CD4-positive, CD25-positive, alpha-beta regulatory T cell (primary cell): ENCODE measurements at regions not wholly inside any gene's neighbourhood (a gene's known extent, or its start where the extent isn't known, plus 50 kb on each side); places are given as distances from the start of the nearest gene placed in this dataset.

ENCODE experiments used
- ATAC-seq, 2 donors: fragments of 150-1000 bp; cut with Tn5 transposase; one replicate each; pipeline ENCODE4 v1.10.0; 2021; ENCODE audit warnings: low read depth in 2 of 2, moderate number of reproducible peaks in 2 of 2, moderate library complexity in 1 of 2
- DNase-seq, 3 donors: peaks; one replicate each; pipeline versions ENCODE4 v3.0.0 to v3.0.0-alpha.2; 2012 to 2022; ENCODE audit warnings: mixed read lengths in 1 of 3
- H3K27ac ChIP-seq: one replicate; pipeline ENCODE4 v1.7.0; 2013; ENCODE audit warnings: mild to moderate bottlenecking, low read length; ENCODE audit not compliant: insufficient read depth, poor library complexity, severe bottlenecking
- H3K27me3 ChIP-seq: one replicate; pipeline ENCODE4 v1.7.0; 2013; ENCODE audit warnings: low read length; ENCODE audit not compliant: control insufficient read depth, insufficient read depth
- H3K36me3 ChIP-seq: one replicate; pipeline ENCODE4 v1.7.0; 2013; ENCODE audit warnings: mild to moderate bottlenecking, low read length, moderate library complexity; ENCODE audit not compliant: control insufficient read depth, insufficient read depth
- H3K4me1 ChIP-seq: 2 replicates; pipeline ENCODE4 v1.7.0; 2013; ENCODE audit warnings: mild to moderate bottlenecking, low read length; ENCODE audit not compliant: insufficient read depth, control insufficient read depth, poor library complexity, severe bottlenecking
- H3K4me3 ChIP-seq: one replicate; pipeline ENCODE4 v1.7.0; 2013; ENCODE audit warnings: low read depth, mild to moderate bottlenecking, low read length, moderate library complexity
- H3K9me3 ChIP-seq, 2 experiments: 1 replicate in 1 of 2; 2 replicates in 1 of 2; pipeline ENCODE4 v1.7.0; 2013; ENCODE audit warnings: low read length in 2 of 2, mild to moderate bottlenecking in 1 of 2, moderate library complexity in 1 of 2; ENCODE audit not compliant: control insufficient read depth in 2 of 2
- H3K27ac Mint-ChIP-seq, 3 donors: one replicate each; pipeline ENCODE4 v1.8.0; 2020 to 2022; ENCODE audit warnings: mild to moderate bottlenecking in 3 of 3, mixed read lengths in 3 of 3, moderate library complexity in 2 of 3
- H3K27me3 Mint-ChIP-seq: one replicate; pipeline ENCODE4 v1.8.0; 2022; ENCODE audit warnings: mild to moderate bottlenecking, mixed read lengths
- H3K36me3 Mint-ChIP-seq: one replicate; pipeline ENCODE4 v1.8.0; 2020; ENCODE audit warnings: mixed read lengths
- H3K4me1 Mint-ChIP-seq, 4 donors: one replicate each; pipeline ENCODE4 v1.8.0; 2020 to 2022; ENCODE audit warnings: mixed read lengths in 4 of 4, mild to moderate bottlenecking in 1 of 4
- H3K4me3 Mint-ChIP-seq, 4 donors: one replicate each; pipeline ENCODE4 v1.8.0; 2020 to 2022; ENCODE audit warnings: mild to moderate bottlenecking in 4 of 4, mixed read lengths in 4 of 4, moderate library complexity in 3 of 4
- H3K9me3 Mint-ChIP-seq, 7 donors: one replicate each; pipeline ENCODE4 v1.8.0; 2020 to 2022; ENCODE audit warnings: mixed read lengths in 7 of 7, mild to moderate bottlenecking in 3 of 7, moderate library complexity in 2 of 7

DNA sequence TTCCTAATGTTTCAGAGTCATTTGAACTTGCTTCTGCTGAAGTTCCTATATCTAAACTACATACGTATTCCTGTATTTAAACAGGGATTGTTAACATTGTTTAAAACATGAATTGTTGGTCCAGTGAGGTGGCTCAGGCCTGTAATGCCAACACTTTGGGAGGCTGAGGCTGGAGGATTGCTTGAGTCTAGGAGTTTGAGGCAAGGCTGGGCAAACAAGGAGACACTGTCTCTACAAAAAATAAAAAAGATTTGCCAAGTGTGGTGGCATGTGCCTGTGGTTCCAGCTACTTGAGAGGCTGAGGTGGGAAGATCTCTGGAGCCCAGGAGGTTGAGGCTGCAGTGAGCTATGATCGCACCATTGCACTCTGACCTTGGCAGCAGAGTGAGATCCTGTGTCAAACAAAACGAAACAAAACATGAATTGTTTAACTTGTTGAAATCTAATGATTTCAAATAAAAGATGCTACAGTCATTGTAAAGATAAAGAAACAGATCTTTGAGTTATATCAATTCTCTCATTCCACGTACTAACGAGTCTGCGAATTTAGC is 809.4 kb downstream of the TYW1 start:
- ATAC-seq = no peak
- H3K36me3 ChIP-seq = no peaks in the 10 kb centered on the region
- H3K27ac Mint-ChIP-seq = no peak overlapping the region
- peaks cover 0 to 20% (median 5%) of the 10 kb centered on the region in 7 donors for H3K9me3 Mint-ChIP-seq
- no peak overlapping the region for H3K4me3 Mint-ChIP-seq
- H3K9me3 ChIP-seq = no peaks in the 10 kb centered on the region
- no peak for DNase-seq
- no peaks in the 10 kb centered on the region for H3K36me3 Mint-ChIP-seq
- no peak overlapping the region for H3K27ac ChIP-seq
- H3K27me3 ChIP-seq = no peaks in the 10 kb centered on the region
- no peaks in the 10 kb centered on the region for H3K4me1 Mint-ChIP-seq
- no peaks in the 10 kb centered on the region for H3K27me3 Mint-ChIP-seq
- H3K4me3 ChIP-seq = no peak overlapping the region
- H3K4me1 ChIP-seq = no peaks in the 10 kb centered on the region

DNA sequence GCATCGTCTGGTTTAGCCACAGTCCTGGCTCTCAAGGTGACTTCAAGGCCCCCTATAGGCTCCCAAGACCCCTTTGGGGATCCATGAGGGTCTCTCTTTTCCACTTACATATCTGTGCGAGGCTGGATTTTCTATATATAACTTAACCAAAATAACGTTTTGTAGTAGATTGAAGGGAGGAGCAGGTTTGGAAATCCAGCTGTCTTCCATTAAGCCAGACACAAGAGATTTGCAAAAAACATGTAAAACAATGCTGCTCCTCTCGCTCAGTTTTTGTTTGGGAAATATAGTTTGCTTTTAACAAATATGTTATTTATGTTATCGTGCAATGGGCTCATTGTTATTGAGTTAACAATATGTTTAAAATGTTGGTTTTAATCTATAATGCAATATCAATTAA is 811.2 kb downstream of the TYW1 start:
- Histone ChIP-seq H3K9me3 (no peaks in the 10 kb centered on the region), H3K27ac (no peak overlapping the region), H3K27me3 (no peaks in the 10 kb centered on the region), H3K4me1 (no peaks in the 10 kb centered on the region), H3K36me3 (no peaks in the 10 kb centered on the region), H3K4me3 (no peak overlapping the region)
- no peak overlapping the region for H3K4me3 Mint-ChIP-seq
- H3K4me1 Mint-ChIP-seq = no peaks in the 10 kb centered on the region
- peaks cover 0 to 22% (median 5%) of the 10 kb centered on the region in 7 donors for H3K9me3 Mint-ChIP-seq
- H3K27me3 Mint-ChIP-seq = no peaks in the 10 kb centered on the region
- DNase-seq (no peak), ATAC-seq (no peak)
- H3K27ac Mint-ChIP-seq = no peak overlapping the region
- H3K36me3 Mint-ChIP-seq = no peaks in the 10 kb centered on the region

DNA sequence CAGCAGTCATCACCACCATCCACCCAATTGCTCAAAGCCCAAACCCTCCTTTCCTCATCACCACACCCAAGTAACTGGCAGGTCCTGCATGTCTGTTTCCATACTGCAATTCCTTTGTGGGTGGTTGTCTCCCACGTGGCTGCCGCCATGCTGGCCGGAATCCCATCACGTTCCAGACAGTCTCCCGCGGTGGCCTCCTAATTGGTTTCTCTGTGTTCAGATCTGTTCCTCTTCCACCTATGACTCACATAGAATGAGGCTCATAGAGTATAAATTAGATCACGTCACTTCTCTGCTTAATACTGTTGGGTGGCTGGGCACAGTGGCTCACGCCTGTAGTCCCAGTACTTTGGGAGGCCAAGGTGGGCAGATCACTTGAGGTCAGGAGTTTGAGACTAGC is 813.0 kb downstream of the TYW1 start:
- DNase-seq = no peak
- H3K36me3 Mint-ChIP-seq = no peaks in the 10 kb centered on the region
- H3K36me3 ChIP-seq = no peaks in the 10 kb centered on the region
- no peaks in the 10 kb centered on the region for H3K9me3 ChIP-seq
- H3K27me3 Mint-ChIP-seq = no peaks in the 10 kb centered on the region
- H3K27me3 ChIP-seq = no peaks in the 10 kb centered on the region
- no peak overlapping the region for H3K4me3 Mint-ChIP-seq
- ATAC-seq = no peak
- no peaks in the 10 kb centered on the region for H3K4me1 Mint-ChIP-seq
- no peak overlapping the region for H3K27ac ChIP-seq
- no peak overlapping the region for H3K27ac Mint-ChIP-seq
- H3K4me1 ChIP-seq = no peaks in the 10 kb centered on the region
- H3K4me3 ChIP-seq = no peak overlapping the region
- peaks cover 0 to 17% (median 4%) of the 10 kb centered on the region in 7 donors for H3K9me3 Mint-ChIP-seq

DNA sequence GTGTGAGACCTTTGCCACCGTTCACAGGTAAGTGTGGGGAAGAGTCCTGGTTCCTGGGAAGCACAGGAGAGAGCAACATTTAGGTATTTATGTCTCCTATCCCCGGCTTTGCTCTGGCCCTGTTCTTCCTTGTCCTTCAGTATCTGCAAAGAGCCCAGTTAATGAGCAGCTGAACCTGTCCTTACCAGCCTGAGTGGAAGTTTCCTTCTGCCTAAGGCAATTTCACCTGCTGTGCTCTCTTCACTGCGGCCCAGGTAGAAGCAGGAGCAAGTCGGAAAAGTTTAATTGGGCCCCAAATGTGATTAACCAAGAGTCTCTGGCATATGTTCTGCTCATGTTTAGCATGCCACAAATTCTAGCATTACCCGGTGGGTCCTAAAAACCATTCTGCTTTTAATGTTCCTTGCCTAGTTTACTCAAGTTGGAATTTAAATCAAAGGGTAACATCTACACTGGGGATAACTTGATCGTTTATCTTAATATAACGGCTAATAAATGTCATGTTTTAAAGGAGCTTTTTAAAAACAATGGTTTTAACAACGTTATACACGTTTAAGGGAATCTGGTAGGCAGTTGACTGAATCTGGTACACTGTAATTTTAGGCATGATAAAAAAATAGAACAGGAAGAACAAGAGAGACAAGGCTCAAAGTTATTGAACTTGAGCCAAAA is 817.1 kb downstream of the TYW1 start:
- Mint-ChIP-seq H3K36me3 (no peaks in the 10 kb centered on the region), H3K27me3 (no peaks in the 10 kb centered on the region), H3K9me3 (peaks cover 0 to 20% (median 3%) of the 10 kb centered on the region in 7 donors), H3K27ac (no peak overlapping the region), H3K4me3 (no peak overlapping the region), H3K4me1 (no peaks in the 10 kb centered on the region)
- H3K4me3 ChIP-seq = no peak overlapping the region
- H3K27ac ChIP-seq = no peak overlapping the region
- peaks cover 0 to 6% of the 10 kb centered on the region in 2 experiments for H3K9me3 ChIP-seq
- DNase-seq (no peak), ATAC-seq (no peak)
- no peaks in the 10 kb centered on the region for H3K36me3 ChIP-seq
- no peaks in the 10 kb centered on the region for H3K4me1 ChIP-seq
- H3K27me3 ChIP-seq = no peaks in the 10 kb centered on the region

DNA sequence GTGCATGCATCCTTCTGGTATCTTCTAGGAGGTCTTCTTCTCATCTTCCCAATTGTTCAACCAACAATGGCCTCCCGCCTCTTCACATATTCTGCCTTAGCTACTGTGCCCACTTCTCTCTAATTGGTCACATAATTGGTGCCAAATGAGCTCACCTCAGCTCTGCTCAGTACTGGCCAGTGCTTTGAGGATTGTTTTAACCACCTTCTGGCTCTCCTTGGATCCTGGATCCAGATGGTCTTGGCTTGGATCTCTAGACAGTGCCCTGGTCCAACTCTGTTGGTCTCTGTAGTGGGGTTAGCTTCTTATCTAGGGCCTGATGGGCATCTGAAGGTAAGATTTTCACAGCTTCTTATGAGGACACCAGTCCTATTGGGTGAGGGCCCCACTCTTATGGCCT is 820.8 kb downstream of the TYW1 start:
- Histone ChIP-seq H3K27me3 (no peaks in the 10 kb centered on the region), H3K4me3 (no peak overlapping the region), H3K27ac (no peak overlapping the region), H3K4me1 (no peaks in the 10 kb centered on the region), H3K9me3 (peaks cover 0 to 13% of the 10 kb centered on the region in 2 experiments), H3K36me3 (no peaks in the 10 kb centered on the region)
- ATAC-seq (no peak), DNase-seq (no peak)
- Mint-ChIP-seq H3K4me1 (no peaks in the 10 kb centered on the region), H3K27me3 (no peaks in the 10 kb centered on the region), H3K27ac (no peak overlapping the region), H3K36me3 (no peaks in the 10 kb centered on the region), H3K4me3 (no peak overlapping the region), H3K9me3 (peaks cover 0 to 25% (median 4%) of the 10 kb centered on the region in 7 donors)

DNA sequence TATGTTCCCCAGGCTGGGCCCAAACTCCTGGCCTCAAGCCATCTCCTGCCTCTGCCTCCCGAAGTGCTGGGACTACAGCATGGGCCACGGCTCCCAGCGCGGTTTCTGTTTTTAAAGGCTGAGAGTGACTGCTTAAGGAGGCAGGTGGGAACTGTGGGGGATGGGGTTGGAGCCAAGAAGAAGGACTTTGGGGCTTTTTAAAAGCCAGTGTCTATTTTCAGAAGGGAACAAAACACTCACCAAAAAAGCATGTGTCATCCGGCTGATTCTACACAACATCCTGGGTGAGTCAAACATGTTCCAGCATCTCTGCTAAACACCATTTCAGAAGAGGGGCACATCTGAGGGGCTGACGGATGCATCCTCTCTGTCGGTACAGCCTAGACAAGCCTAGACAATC is 824.5 kb downstream of the TYW1 start:
- DNase-seq (no peak), ATAC-seq (no peak)
- H3K36me3 Mint-ChIP-seq = no peaks in the 10 kb centered on the region
- H3K27ac Mint-ChIP-seq = no peak overlapping the region
- no peak overlapping the region for H3K4me3 ChIP-seq
- H3K4me1 Mint-ChIP-seq = no peaks in the 10 kb centered on the region
- no peaks in the 10 kb centered on the region for H3K27me3 Mint-ChIP-seq
- H3K27me3 ChIP-seq = no peaks in the 10 kb centered on the region
- H3K27ac ChIP-seq = no peak overlapping the region
- H3K4me1 ChIP-seq = no peaks in the 10 kb centered on the region
- peaks cover 3 to 26% (median 9%) of the 10 kb centered on the region in 7 donors for H3K9me3 Mint-ChIP-seq
- no peaks in the 10 kb centered on the region for H3K36me3 ChIP-seq
- H3K9me3 ChIP-seq = peaks cover 0 to 13% of the 10 kb centered on the region in 2 experiments
- H3K4me3 Mint-ChIP-seq = no peak overlapping the region

DNA sequence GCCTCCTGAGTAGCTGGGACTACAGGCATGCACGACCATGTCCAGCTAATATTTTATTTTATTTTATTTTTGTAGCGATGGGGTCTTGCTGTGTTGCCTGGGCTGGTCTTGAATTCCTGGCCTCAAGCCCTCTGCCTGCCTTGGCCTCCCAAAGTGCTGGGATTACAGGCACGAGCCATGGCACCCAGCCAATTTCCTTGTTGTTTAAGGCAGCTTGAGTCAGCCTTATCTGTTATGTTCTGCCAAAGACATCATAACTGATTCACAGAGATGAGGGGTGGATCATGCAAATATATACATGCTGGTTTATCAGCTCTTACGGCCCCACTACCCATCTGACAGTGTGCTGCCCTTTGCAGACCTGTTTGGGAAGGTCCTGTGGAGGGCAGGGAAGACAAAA is 826.7 kb downstream of the TYW1 start:
- no peak overlapping the region for H3K27ac Mint-ChIP-seq
- H3K9me3 ChIP-seq = peaks cover 0 to 11% of the 10 kb centered on the region in 2 experiments
- H3K27ac ChIP-seq = no peak overlapping the region
- no peak overlapping the region for H3K4me3 Mint-ChIP-seq
- no peaks in the 10 kb centered on the region for H3K36me3 Mint-ChIP-seq
- no peaks in the 10 kb centered on the region for H3K4me1 Mint-ChIP-seq
- ATAC-seq = no peak
- no peak overlapping the region for H3K4me3 ChIP-seq
- H3K27me3 Mint-ChIP-seq = no peaks in the 10 kb centered on the region
- no peaks in the 10 kb centered on the region for H3K27me3 ChIP-seq
- no peak for DNase-seq
- H3K4me1 ChIP-seq = no peaks in the 10 kb centered on the region
- no peaks in the 10 kb centered on the region for H3K36me3 ChIP-seq
- H3K9me3 Mint-ChIP-seq = peaks cover 3 to 31% (median 9%) of the 10 kb centered on the region in 7 donors

DNA sequence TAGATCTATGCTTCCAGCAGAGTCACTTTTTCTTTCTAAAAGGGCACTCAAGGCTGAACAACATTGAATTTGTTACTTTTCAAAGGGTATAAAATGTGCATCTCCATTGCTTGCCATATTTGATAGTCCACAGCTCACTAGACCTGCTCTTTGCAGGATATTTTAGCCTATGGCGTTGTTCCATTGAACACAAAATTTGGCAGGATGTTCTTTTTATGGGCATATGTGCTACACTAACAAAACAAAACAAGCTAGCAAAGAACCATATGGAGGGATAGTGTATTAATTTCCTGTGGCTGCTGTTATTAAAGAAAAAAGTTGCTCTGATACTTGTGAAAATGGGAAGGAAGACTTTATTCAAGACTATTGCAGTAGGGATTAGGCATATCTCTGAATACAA is 828.7 kb downstream of the TYW1 start:
- no peak overlapping the region for H3K4me3 ChIP-seq
- no peaks in the 10 kb centered on the region for H3K4me1 ChIP-seq
- Mint-ChIP-seq H3K36me3 (no peaks in the 10 kb centered on the region), H3K27me3 (no peaks in the 10 kb centered on the region), H3K4me1 (no peaks in the 10 kb centered on the region), H3K9me3 (peaks cover 2 to 19% (median 6%) of the 10 kb centered on the region in 7 donors), H3K4me3 (no peak overlapping the region), H3K27ac (no peak overlapping the region)
- no peaks in the 10 kb centered on the region for H3K36me3 ChIP-seq
- ATAC-seq (no peak), DNase-seq (no peak)
- peaks cover 0 to 4% of the 10 kb centered on the region in 2 experiments for H3K9me3 ChIP-seq
- no peaks in the 10 kb centered on the region for H3K27me3 ChIP-seq
- H3K27ac ChIP-seq = no peak overlapping the region
